HL-60 (cell line): ENCODE measurements at regions not wholly inside any gene's neighbourhood (a gene's known extent, or its start where the extent isn't known, plus 50 kb on each side); places are given as distances from the start of the nearest gene placed in this dataset.

Source experiments
- POLR2AphosphoS5 ChIP-seq: IDR thresholded peaks from 2 replicates; pipeline ENCODE4 v1.6.1; 2012; ENCODE audit warnings: low read depth
- SPI1 ChIP-seq: IDR thresholded peaks from 2 replicates; pipeline ENCODE4 v1.6.1; 2012; ENCODE audit warnings: low read depth, mild to moderate bottlenecking, borderline replicate concordance
- TF ChIP-seq, protein P1 (sequence below): IDR thresholded peaks from one replicate; pipeline ENCODE4 v1.5.1; 2011; ENCODE audit warnings: low read length, control low read depth, inconsistent platforms; ENCODE audit not compliant: insufficient read depth
- TF ChIP-seq, protein P2 (sequence below): IDR thresholded peaks from 2 replicates; pipeline ENCODE4 v1.6.1; 2012; ENCODE audit warnings: low read depth; ENCODE audit not compliant: insufficient replicate concordance

DNA sequence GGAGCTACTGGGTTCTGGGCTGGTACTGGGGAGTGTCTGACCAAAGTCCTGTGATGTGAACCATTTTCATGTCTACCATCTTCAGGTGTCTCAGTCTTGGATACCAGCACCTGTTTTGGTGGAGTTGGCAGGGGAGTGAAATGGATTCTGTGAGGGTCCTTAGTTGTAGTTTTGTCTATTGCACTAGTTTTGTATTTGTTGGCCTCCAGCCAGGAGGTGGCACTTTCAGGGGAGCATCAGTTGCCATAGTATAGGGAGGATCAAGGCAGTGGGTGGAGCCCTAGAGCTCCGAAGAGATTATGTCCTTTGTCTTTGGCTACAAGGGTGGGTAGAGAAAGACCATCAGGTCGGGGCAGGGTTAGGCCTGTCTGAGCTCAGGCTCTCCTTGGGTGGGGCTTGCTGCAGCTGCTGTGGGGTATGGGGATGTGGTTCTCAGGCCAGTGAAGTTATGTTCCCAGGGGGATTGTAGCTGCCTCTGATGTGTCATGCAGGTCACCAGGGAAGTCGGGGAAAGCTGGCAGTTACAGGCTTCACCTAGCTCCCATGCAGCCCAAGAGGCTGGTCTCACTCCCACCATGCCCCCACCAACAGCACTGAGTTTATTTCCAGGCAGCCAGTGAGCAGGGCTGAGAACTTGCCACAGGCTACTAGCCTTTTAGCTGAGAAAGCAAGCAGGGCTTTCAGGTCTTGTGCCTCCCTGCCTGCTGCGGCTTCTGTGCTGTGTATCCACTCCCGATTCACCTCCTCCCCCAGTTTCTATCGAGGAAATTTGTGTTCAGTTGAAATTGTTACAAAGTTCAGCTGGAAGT lies 153.1 kb downstream of the ZNF365 start:
- TF ChIP-seq, protein P1, sequence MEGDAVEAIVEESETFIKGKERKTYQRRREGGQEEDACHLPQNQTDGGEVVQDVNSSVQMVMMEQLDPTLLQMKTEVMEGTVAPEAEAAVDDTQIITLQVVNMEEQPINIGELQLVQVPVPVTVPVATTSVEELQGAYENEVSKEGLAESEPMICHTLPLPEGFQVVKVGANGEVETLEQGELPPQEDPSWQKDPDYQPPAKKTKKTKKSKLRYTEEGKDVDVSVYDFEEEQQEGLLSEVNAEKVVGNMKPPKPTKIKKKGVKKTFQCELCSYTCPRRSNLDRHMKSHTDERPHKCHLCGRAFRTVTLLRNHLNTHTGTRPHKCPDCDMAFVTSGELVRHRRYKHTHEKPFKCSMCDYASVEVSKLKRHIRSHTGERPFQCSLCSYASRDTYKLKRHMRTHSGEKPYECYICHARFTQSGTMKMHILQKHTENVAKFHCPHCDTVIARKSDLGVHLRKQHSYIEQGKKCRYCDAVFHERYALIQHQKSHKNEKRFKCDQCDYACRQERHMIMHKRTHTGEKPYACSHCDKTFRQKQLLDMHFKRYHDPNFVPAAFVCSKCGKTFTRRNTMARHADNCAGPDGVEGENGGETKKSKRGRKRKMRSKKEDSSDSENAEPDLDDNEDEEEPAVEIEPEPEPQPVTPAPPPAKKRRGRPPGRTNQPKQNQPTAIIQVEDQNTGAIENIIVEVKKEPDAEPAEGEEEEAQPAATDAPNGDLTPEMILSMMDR, result no peak
- TF ChIP-seq POLR2AphosphoS5 (no peak), SPI1 (no peak)
- TF ChIP-seq, protein P2, sequence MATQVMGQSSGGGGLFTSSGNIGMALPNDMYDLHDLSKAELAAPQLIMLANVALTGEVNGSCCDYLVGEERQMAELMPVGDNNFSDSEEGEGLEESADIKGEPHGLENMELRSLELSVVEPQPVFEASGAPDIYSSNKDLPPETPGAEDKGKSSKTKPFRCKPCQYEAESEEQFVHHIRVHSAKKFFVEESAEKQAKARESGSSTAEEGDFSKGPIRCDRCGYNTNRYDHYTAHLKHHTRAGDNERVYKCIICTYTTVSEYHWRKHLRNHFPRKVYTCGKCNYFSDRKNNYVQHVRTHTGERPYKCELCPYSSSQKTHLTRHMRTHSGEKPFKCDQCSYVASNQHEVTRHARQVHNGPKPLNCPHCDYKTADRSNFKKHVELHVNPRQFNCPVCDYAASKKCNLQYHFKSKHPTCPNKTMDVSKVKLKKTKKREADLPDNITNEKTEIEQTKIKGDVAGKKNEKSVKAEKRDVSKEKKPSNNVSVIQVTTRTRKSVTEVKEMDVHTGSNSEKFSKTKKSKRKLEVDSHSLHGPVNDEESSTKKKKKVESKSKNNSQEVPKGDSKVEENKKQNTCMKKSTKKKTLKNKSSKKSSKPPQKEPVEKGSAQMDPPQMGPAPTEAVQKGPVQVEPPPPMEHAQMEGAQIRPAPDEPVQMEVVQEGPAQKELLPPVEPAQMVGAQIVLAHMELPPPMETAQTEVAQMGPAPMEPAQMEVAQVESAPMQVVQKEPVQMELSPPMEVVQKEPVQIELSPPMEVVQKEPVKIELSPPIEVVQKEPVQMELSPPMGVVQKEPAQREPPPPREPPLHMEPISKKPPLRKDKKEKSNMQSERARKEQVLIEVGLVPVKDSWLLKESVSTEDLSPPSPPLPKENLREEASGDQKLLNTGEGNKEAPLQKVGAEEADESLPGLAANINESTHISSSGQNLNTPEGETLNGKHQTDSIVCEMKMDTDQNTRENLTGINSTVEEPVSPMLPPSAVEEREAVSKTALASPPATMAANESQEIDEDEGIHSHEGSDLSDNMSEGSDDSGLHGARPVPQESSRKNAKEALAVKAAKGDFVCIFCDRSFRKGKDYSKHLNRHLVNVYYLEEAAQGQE, result no peak
